Caco-2 (cell line): ENCODE measurements at regions not wholly inside any gene's neighbourhood (a gene's known extent, or its start where the extent isn't known, plus 50 kb on each side); places are given as distances from the start of the nearest gene placed in this dataset.
A peak's percentile ranks its signal among the peaks of the same experiment; 100 is the strongest.

Experiments used
- BruUV-seq: library from RNA; stranded (reverse); fragments of 400-500 nt; replicated peaks from 2 replicates; lab custom pipeline; 2021; lab: Mats Ljungman, UMichigan
- CTCF ChIA-PET: fragments of 300-600 bp; sonication (Branson Sonifier 250); formaldehyde crosslinking; loops from one replicate; lab custom pipeline; 2022; ENCODE audit warnings: antibody characterized with exemption; lab: Charles Lee
- POLR2A ChIA-PET: fragments of 300-600 bp; sonication (Branson Sonifier 250); formaldehyde crosslinking; loops from one replicate; lab custom pipeline; 2022; ENCODE audit warnings: antibody characterized with exemption; lab: Charles Lee
- DNase-seq, 2 experiments: peaks; one replicate each; pipeline versions ENCODE4 v3.0.0 to v3.0.0-alpha.2; 2020 to 2022
- H3K27me3 ChIP-seq: replicated peaks from 2 replicates; pipeline ENCODE4 v1.6.0; 2011; ENCODE audit warnings: low read length; ENCODE audit not compliant: control insufficient read depth, insufficient read depth
- H3K36me3 ChIP-seq: 2 replicates; pipeline ENCODE4 v1.5.1; 2011; ENCODE audit warnings: low read length; ENCODE audit not compliant: control insufficient read depth, insufficient read depth
- H3K4me1 ChIP-seq: fragments of 250-450 bp; sonication (Bioruptor Pico); 2 replicates; pipeline ENCODE4 v1.5.1; 2020; ENCODE audit warnings: mild to moderate bottlenecking
- H3K4me3 ChIP-seq: 2 replicates; pipeline ENCODE4 v1.5.1; 2011; ENCODE audit warnings: low read depth, mild to moderate bottlenecking, control low read depth, low read length
- H3K9me3 ChIP-seq: fragments of 250-450 bp; sonication (Bioruptor Pico); 2 replicates; pipeline ENCODE4 v1.5.1; 2020; ENCODE audit warnings: mild to moderate bottlenecking, moderate library complexity
- H3K27ac Mint-ChIP-seq: one replicate; pipeline ENCODE4 v1.8.0; 2022; ENCODE audit warnings: mixed read lengths; ENCODE audit not compliant: unreplicated experiment
- H3K27me3 Mint-ChIP-seq: one replicate; pipeline ENCODE4 v1.8.0; 2022; ENCODE audit warnings: mixed read lengths; ENCODE audit not compliant: insufficient read depth, unreplicated experiment
- H3K36me3 Mint-ChIP-seq: one replicate; pipeline ENCODE4 v1.8.0; 2022; ENCODE audit warnings: mild to moderate bottlenecking, mixed read lengths; ENCODE audit not compliant: insufficient read depth, unreplicated experiment
- H3K4me1 Mint-ChIP-seq: one replicate; pipeline ENCODE4 v1.8.0; 2022; ENCODE audit warnings: low read depth, mixed read lengths; ENCODE audit not compliant: unreplicated experiment
- H3K4me3 Mint-ChIP-seq: one replicate; pipeline ENCODE4 v1.8.0; 2022; ENCODE audit warnings: mild to moderate bottlenecking, moderate library complexity, mixed read lengths; ENCODE audit not compliant: unreplicated experiment
- H3K9me3 Mint-ChIP-seq: one replicate; pipeline ENCODE4 v1.8.0; 2022; ENCODE audit warnings: mixed read lengths; ENCODE audit not compliant: unreplicated experiment
- intact Hi-C: fragments of 100-400 bp; cut with micrococcal nuclease; formaldehyde crosslinking; loops from one replicate; pipeline ENCODE4 v1.10.0; 2022; ENCODE audit not compliant: unreplicated experiment
- TF ChIP-seq, protein P1 (sequence below), 2 experiments: fragments of 200-600 bp in 1 of 2; IDR thresholded peaks; 1 replicate in 1 of 2; 2 replicates in 1 of 2; pipeline versions ENCODE4 v1.5.1 to v1.8.0; 2011 to 2022; ENCODE audit warnings: antibody characterized with exemption in 1 of 2, control low read depth in 1 of 2, inconsistent platforms in 1 of 2, low read depth in 1 of 2, low read length in 1 of 2, mild to moderate bottlenecking in 1 of 2, moderate library complexity in 1 of 2; ENCODE audit not compliant: insufficient read depth in 1 of 2, severe bottlenecking in 1 of 2, unreplicated experiment in 1 of 2

DNA sequence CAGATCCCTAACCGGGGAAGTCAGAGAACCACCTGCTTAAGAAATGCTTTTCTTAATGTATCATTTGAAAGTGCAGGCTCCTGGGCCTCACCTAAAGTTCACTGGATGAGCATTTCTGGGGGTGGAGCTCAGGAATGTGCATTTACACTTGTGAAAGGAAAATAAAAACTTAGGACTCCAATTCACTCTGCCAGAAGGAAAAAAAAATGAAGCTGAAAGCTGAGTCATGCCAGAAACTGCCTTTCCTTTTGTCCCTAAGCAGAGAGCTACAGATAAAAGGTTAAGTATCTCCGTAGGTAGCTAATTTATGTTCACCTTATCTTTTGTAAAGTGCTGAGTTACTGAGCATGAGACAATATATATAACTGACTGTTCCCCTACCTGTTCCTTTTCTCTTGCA is 229.5 kb upstream of the MEX3C start:
- Histone ChIP-seq H3K27me3 (no peaks in the 10 kb centered on the region), H3K36me3 (no peaks in the 10 kb centered on the region), H3K4me3 (no peak overlapping the region), H3K9me3 (no peaks in the 10 kb centered on the region), H3K4me1 (peaks cover 33% of the 10 kb centered on the region)
- H3K36me3 Mint-ChIP-seq = no peaks in the 10 kb centered on the region
- intact Hi-C loops = no loop called here
- H3K9me3 Mint-ChIP-seq = peaks cover 10% of the 10 kb centered on the region
- CTCF ChIA-PET = no interaction called here
- H3K4me1 Mint-ChIP-seq = peaks cover 30% of the 10 kb centered on the region
- H3K27ac Mint-ChIP-seq = peak overlapping the region; percentile 71
- BruUV-seq = no TSS peak
- H3K27me3 Mint-ChIP-seq = no peaks in the 10 kb centered on the region
- DNase-seq = no peak
- TF ChIP-seq, protein P1, sequence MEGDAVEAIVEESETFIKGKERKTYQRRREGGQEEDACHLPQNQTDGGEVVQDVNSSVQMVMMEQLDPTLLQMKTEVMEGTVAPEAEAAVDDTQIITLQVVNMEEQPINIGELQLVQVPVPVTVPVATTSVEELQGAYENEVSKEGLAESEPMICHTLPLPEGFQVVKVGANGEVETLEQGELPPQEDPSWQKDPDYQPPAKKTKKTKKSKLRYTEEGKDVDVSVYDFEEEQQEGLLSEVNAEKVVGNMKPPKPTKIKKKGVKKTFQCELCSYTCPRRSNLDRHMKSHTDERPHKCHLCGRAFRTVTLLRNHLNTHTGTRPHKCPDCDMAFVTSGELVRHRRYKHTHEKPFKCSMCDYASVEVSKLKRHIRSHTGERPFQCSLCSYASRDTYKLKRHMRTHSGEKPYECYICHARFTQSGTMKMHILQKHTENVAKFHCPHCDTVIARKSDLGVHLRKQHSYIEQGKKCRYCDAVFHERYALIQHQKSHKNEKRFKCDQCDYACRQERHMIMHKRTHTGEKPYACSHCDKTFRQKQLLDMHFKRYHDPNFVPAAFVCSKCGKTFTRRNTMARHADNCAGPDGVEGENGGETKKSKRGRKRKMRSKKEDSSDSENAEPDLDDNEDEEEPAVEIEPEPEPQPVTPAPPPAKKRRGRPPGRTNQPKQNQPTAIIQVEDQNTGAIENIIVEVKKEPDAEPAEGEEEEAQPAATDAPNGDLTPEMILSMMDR (IDR thresholded peaks at IDR 0.05; ENCODE audit: insufficient read depth in 1 of 2, low read depth in 1 of 2, low read length in 1 of 2, severe bottlenecking in 1 of 2, unreplicated experiment in 1 of 2) = no peak
- POLR2A ChIA-PET = no interaction called here
- H3K4me3 Mint-ChIP-seq = peak overlapping the region; percentile 29

DNA sequence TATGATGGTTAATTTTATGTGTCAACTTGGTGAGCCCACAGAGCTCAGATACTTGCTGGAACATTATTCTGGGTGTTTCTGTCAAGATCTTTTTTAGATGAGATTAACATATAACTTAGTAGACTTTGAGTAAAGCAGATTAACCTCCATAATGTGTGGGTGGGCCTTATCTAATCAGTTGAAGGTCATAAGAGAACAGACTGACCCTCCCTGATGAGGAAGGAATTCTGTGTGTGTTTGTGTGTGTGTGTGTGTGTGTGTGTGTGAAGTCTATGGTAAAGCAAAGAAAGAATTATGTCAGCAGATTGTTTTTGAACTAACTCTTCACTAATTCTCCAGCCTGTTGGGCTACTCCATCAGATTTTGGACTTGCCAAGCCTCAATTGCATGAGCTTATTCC is 232.2 kb upstream of the MEX3C start:
- no peak for DNase-seq
- ChIA-PET POLR2A (no interaction called here), CTCF (no interaction called here)
- H3K36me3 ChIP-seq = no peaks in the 10 kb centered on the region
- Mint-ChIP-seq H3K9me3 (peaks cover 19% of the 10 kb centered on the region), H3K4me3 (no peak overlapping the region), H3K4me1 (peaks cover 30% of the 10 kb centered on the region), H3K27me3 (no peaks in the 10 kb centered on the region), H3K36me3 (no peaks in the 10 kb centered on the region), H3K27ac (no peak overlapping the region)
- no peaks in the 10 kb centered on the region for H3K9me3 ChIP-seq
- peaks cover 33% of the 10 kb centered on the region for H3K4me1 ChIP-seq
- no peak overlapping the region for H3K4me3 ChIP-seq
- no TSS peak for BruUV-seq
- no peaks in the 10 kb centered on the region for H3K27me3 ChIP-seq
- TF ChIP-seq, protein P1 (IDR thresholded peaks at IDR 0.05; ENCODE audit: insufficient read depth in 1 of 2, low read depth in 1 of 2, low read length in 1 of 2, severe bottlenecking in 1 of 2, unreplicated experiment in 1 of 2) = no peak
- intact Hi-C loops = no loop called here

DNA sequence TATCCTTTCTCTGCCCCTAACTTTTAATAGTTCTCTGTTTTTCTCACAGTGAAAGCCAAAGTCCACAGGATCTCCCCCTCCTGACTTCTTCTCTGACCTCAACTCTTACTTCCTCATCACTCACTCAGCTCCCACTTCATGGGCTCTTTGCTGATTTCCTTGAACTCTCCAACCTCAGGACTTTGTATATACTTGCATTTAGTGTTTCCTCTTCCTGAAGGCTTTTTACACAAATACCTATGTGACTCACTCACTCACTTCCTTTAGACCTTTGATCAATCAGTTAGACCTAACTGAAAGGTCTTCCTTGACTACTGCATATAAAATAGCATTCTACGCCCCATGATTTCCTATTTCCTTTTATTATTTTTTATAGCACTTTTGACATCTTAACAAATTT is 233.1 kb upstream of the MEX3C start:
- H3K27me3 Mint-ChIP-seq = no peaks in the 10 kb centered on the region
- Histone ChIP-seq H3K9me3 (no peaks in the 10 kb centered on the region), H3K27me3 (no peaks in the 10 kb centered on the region), H3K4me3 (no peak overlapping the region), H3K4me1 (peaks cover 33% of the 10 kb centered on the region), H3K36me3 (no peaks in the 10 kb centered on the region)
- H3K9me3 Mint-ChIP-seq = peaks cover 19% of the 10 kb centered on the region
- no peak overlapping the region for H3K4me3 Mint-ChIP-seq
- ChIA-PET CTCF (no interaction called here), POLR2A (no interaction called here)
- peak overlapping the region; percentile 17 for H3K27ac Mint-ChIP-seq
- no TSS peak for BruUV-seq
- intact Hi-C loops = no loop called here
- TF ChIP-seq, protein P1 (IDR thresholded peaks at IDR 0.05; ENCODE audit: insufficient read depth in 1 of 2, low read depth in 1 of 2, low read length in 1 of 2, severe bottlenecking in 1 of 2, unreplicated experiment in 1 of 2) = no peak
- peaks cover 23% of the 10 kb centered on the region for H3K4me1 Mint-ChIP-seq
- DNase-seq = no peak
- no peaks in the 10 kb centered on the region for H3K36me3 Mint-ChIP-seq
